ENCODE measurements at regions not wholly inside any gene's neighbourhood (a gene's known extent, or its start where the extent isn't known, plus 50 kb on each side); places are given as distances from the start of the nearest gene placed in this dataset.

DNA sequence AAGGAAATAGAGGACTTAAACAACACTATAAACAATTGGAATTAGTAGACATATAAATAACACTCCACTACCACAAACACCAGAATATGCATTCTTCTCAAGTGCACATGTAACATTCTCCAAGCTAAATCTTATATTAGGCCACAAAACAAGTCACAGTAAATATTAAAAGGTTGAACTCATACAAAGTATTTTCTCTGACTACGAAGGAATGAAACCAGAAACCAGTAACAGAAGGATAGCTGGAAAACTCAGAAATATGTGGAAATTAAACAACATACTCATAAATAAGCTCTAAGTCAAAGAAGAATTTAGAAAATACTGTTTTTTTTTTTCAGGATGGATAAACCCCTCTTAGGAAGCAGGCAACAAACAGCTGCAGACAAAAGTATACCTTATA lies 77.4 kb upstream of the IGFBP3 start:
- Histone ChIP-seq H3K9me3 (peaks cover 0 to 26% of the 10 kb centered on the region in 2 donors), H3K27ac (no peak overlapping the region), H3K27me3 (no peaks in the 10 kb centered on the region), H3K4me1 (no peaks in the 10 kb centered on the region), H3K36me3 (no peaks in the 10 kb centered on the region), H3K4me3 (no peak overlapping the region)
- TF ChIP-seq, protein P1, sequence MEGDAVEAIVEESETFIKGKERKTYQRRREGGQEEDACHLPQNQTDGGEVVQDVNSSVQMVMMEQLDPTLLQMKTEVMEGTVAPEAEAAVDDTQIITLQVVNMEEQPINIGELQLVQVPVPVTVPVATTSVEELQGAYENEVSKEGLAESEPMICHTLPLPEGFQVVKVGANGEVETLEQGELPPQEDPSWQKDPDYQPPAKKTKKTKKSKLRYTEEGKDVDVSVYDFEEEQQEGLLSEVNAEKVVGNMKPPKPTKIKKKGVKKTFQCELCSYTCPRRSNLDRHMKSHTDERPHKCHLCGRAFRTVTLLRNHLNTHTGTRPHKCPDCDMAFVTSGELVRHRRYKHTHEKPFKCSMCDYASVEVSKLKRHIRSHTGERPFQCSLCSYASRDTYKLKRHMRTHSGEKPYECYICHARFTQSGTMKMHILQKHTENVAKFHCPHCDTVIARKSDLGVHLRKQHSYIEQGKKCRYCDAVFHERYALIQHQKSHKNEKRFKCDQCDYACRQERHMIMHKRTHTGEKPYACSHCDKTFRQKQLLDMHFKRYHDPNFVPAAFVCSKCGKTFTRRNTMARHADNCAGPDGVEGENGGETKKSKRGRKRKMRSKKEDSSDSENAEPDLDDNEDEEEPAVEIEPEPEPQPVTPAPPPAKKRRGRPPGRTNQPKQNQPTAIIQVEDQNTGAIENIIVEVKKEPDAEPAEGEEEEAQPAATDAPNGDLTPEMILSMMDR (IDR thresholded peaks at IDR 0.05), result no peak
- intact Hi-C loops (cut with DNase I), result no loop called here
- DNase-seq (no peak), ATAC-seq (no peak)

DNA sequence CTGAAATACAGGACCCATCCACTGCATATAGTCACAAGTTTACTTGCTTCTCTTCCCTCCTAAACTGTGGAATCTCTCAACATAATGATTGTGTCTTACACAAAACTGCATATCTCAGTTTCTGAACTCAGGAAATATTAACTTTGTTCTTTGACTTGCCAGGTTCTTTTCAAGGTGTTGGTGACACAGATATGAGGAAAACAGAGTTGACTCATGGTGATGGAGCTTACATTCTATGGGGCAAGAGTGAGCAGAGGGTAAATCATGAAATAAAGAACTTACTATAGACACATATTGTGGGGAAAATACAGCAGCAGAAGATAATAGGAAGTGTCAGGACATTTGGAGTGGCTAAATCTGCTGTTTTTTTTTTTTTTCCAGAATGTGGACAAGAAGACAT lies 72.5 kb upstream of the IGFBP3 start:
- ATAC-seq (no peak), DNase-seq (no peak)
- H3K4me3 ChIP-seq, result no peak overlapping the region
- H3K27me3 ChIP-seq, result no peaks in the 10 kb centered on the region
- no peaks in the 10 kb centered on the region for H3K36me3 ChIP-seq
- TF ChIP-seq, protein P1 (IDR thresholded peaks at IDR 0.05), result no peak
- H3K4me1 ChIP-seq, result no peaks in the 10 kb centered on the region
- intact Hi-C loops (cut with DNase I), result no loop called here
- H3K27ac ChIP-seq, result no peak overlapping the region
- peaks cover 0 to 23% of the 10 kb centered on the region in 2 donors for H3K9me3 ChIP-seq

GRCh38 chr7:45992826-45993225 lies 71.8 kb upstream of the IGFBP3 start:
- ATAC-seq (no peak), DNase-seq (no peak)
- Histone ChIP-seq H3K36me3 (no peaks in the 10 kb centered on the region), H3K27ac (no peak overlapping the region), H3K4me3 (no peak overlapping the region), H3K4me1 (no peaks in the 10 kb centered on the region), H3K9me3 (peaks cover 0 to 20% of the 10 kb centered on the region in 2 donors), H3K27me3 (no peaks in the 10 kb centered on the region)
- TF ChIP-seq, protein P1 (IDR thresholded peaks at IDR 0.05), result no peak
- intact Hi-C loops (cut with DNase I), result no loop called here

DNA sequence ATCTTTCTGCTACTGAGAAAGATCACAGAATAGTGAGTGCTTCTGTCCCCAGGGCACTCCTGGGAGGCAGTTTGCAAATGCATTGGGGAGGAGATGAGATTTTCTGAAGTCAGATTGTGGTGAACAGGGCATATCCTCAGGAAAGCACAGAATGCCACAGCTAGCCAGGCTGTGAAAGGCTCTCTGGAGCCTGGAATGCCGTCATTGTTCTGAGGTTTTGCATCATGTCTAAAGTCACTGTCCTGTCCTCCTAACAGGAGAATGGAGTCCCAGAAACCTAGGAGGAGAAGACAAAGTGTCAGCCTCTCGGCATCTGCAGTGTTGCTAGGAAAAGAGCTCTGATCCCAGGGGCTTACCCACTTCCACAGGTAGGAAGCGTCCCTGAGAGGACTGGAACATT lies 69.2 kb upstream of the IGFBP3 start:
- Histone ChIP-seq H3K27ac (no peak overlapping the region), H3K9me3 (peaks cover 0 to 2% of the 10 kb centered on the region in 2 donors), H3K36me3 (no peaks in the 10 kb centered on the region), H3K4me3 (no peak overlapping the region), H3K4me1 (no peaks in the 10 kb centered on the region), H3K27me3 (no peaks in the 10 kb centered on the region)
- TF ChIP-seq, protein P1 (IDR thresholded peaks at IDR 0.05), result no peak
- intact Hi-C loops (cut with DNase I), result no loop called here
- DNase-seq (no peak), ATAC-seq (no peak)

- Histone ChIP-seq H3K4me3 (no peak overlapping the region), H3K27me3 (no peaks in the 10 kb centered on the region), H3K36me3 (no peaks in the 10 kb centered on the region), H3K27ac (no peak overlapping the region), H3K4me1 (no peaks in the 10 kb centered on the region), H3K9me3 (no peaks in the 10 kb centered on the region)
- no peak for ATAC-seq
- intact Hi-C loops (cut with DNase I), result no loop called here
- TF ChIP-seq, protein P1 (IDR thresholded peaks at IDR 0.05), result no peak
- DNase-seq, result no peak
Measured at GRCh38 chr7:45988405-45989057, 67.5 kb upstream of the IGFBP3 start.

All from left lung (tissue), 4 donors.